GM18861 (cell line): ENCODE measurements at regions not wholly inside any gene's neighbourhood (a gene's known extent, or its start where the extent isn't known, plus 50 kb on each side); places are given as distances from the start of the nearest gene placed in this dataset.

Experiments used
- ATAC-seq: cut with Tn5 transposase; IDR thresholded peaks from one replicate; pipeline ENCODE4 v1.9.1; 2021; ENCODE audit not compliant: unreplicated experiment

GRCh38 chr4:16377887-16378286, 151.6 kb upstream of the TAPT1 start:
- no peak for ATAC-seq

- no peak for ATAC-seq
These were observed 138.8 kb upstream of the TAPT1 start for GRCh38 chr4:16365036-16365569.

GRCh38 chr4:16360694-16361262, 134.5 kb upstream of the TAPT1 start:
- no peak for ATAC-seq

- ATAC-seq = no peak
These were observed 126.9 kb upstream of the TAPT1 start for GRCh38 chr4:16353165-16353564.

GRCh38 chr4:16351161-16351560, 124.9 kb upstream of the TAPT1 start:
- no peak for ATAC-seq

- no peak for ATAC-seq
These were observed 118.6 kb upstream of the TAPT1 start for GRCh38 chr4:16344853-16345252.

- ATAC-seq = no peak
These were observed 111.7 kb upstream of the TAPT1 start for GRCh38 chr4:16337936-16338335.

- no peak for ATAC-seq
These were observed 108.3 kb upstream of the TAPT1 start for GRCh38 chr4:16334601-16335000.

- ATAC-seq = no peak
These were observed 103.5 kb upstream of the TAPT1 start for GRCh38 chr4:16329797-16330134.

- ATAC-seq = no peak
These were observed 103.0 kb upstream of the TAPT1 start for GRCh38 chr4:16329125-16329796.

GRCh38 chr4:16322183-16322582, 95.9 kb upstream of the TAPT1 start:
- ATAC-seq = no peak

- ATAC-seq = no peak
These were observed 89.2 kb upstream of the TAPT1 start for GRCh38 chr4:16315456-16315855.

GRCh38 chr4:16310606-16311005, 84.3 kb upstream of the TAPT1 start:
- ATAC-seq = no peak

- no peak for ATAC-seq
These were observed 76.4 kb upstream of the TAPT1 start for GRCh38 chr4:16302648-16303047.

GRCh38 chr4:16297003-16297402, 70.7 kb upstream of the TAPT1 start:
- ATAC-seq = no peak

GRCh38 chr4:16294455-16294854, 68.2 kb upstream of the TAPT1 start:
- ATAC-seq = no peak

- no peak for ATAC-seq
These were observed 67.1 kb upstream of the TAPT1 start for GRCh38 chr4:16293210-16293838.

- ATAC-seq = no peak
These were observed 66.3 kb upstream of the TAPT1 start for GRCh38 chr4:16292585-16292984.

- ATAC-seq = no peak
These were observed 64.6 kb upstream of the TAPT1 start for GRCh38 chr4:16290681-16291420.

GRCh38 chr4:16289897-16290554, 63.8 kb upstream of the TAPT1 start:
- ATAC-seq = no peak

- ATAC-seq = no peak
These were observed 57.8 kb upstream of the TAPT1 start for GRCh38 chr4:16284050-16284449.
